Tibial nerve (tissue), 4 donors: ENCODE measurements at regions not wholly inside any gene's neighbourhood (a gene's known extent, or its start where the extent isn't known, plus 50 kb on each side); places are given as distances from the start of the nearest gene placed in this dataset.

Experiments used
- EP300 ChIP-seq, 2 donors: sonication (generic); formaldehyde crosslinking; IDR thresholded peaks; one replicate each; pipeline ENCODE4 v1.6.1; 2017; ENCODE audit warnings: antibody characterized with exemption in 2 of 2, mild to moderate bottlenecking in 1 of 2
- TF ChIP-seq, protein P1 (sequence below), 5 experiments: fragments of 200-600 bp in 3 of 5; fragments of 450-650 bp in 2 of 5; sonication (generic) in 3 of 5; IDR thresholded peaks; one replicate each; pipeline ENCODE4 v1.5.1; 2016 to 2019; ENCODE audit warnings: antibody characterized with exemption in 5 of 5, mild to moderate bottlenecking in 3 of 5, moderate library complexity in 2 of 5

DNA sequence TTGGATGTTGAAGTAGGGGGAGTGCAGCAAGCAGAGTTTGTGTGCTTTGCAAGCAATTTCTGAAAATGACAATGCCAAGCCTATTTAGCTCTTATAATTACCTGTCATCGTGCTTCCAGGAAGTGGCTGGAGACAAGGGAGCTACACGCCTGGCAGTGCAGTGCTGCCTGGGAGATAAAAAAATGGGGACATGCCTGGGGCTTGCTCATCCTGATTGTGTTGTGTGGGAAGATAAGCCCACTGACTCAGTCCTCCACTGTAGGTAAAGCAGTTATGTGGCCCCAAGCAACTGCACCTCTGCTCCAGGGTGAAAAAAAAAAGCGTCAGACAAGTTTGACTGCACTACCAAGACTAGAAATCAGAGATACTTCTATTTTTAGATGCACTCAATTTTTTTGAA, 396.9 kb upstream of the NXPH2 start:
- TF ChIP-seq, protein P1, sequence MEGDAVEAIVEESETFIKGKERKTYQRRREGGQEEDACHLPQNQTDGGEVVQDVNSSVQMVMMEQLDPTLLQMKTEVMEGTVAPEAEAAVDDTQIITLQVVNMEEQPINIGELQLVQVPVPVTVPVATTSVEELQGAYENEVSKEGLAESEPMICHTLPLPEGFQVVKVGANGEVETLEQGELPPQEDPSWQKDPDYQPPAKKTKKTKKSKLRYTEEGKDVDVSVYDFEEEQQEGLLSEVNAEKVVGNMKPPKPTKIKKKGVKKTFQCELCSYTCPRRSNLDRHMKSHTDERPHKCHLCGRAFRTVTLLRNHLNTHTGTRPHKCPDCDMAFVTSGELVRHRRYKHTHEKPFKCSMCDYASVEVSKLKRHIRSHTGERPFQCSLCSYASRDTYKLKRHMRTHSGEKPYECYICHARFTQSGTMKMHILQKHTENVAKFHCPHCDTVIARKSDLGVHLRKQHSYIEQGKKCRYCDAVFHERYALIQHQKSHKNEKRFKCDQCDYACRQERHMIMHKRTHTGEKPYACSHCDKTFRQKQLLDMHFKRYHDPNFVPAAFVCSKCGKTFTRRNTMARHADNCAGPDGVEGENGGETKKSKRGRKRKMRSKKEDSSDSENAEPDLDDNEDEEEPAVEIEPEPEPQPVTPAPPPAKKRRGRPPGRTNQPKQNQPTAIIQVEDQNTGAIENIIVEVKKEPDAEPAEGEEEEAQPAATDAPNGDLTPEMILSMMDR (IDR thresholded peaks at IDR 0.05): no peak
- no peak for TF ChIP-seq EP300 (IDR thresholded peaks at IDR 0.05)
